Esophagus squamous epithelium (tissue), 5 donors: ENCODE measurements at regions not wholly inside any gene's neighbourhood (a gene's known extent, or its start where the extent isn't known, plus 50 kb on each side); places are given as distances from the start of the nearest gene placed in this dataset.
"Not testable (repeated sequence)": the region's sequence is repeated elsewhere in the genome, so short reads cannot be mapped to it uniquely, and the experiment has no call there.

Source experiments
- DNase-seq: peaks from one replicate; lab custom pipeline; 2025; lab: John Stamatoyannopoulos, UW
- H3K27ac ChIP-seq, 4 donors: fragments of 200-600 bp; sonication (generic); one replicate each; pipeline ENCODE4 v1.5.1; 2016 to 2019; ENCODE audit warnings: mild to moderate bottlenecking in 1 of 4
- H3K27me3 ChIP-seq, 4 donors: fragments of 200-600 bp; sonication (generic); 1 replicate in 3 of 4; 2 replicates in 1 of 4; pipeline versions ENCODE4 v1.5.1 to v1.6.0; 2017 to 2021; ENCODE audit warnings: antibody characterized with exemption in 1 of 4
- H3K36me3 ChIP-seq, 3 donors: fragments of 200-600 bp; sonication (generic); one replicate each; pipeline ENCODE4 v1.5.1; 2016 to 2019
- H3K4me1 ChIP-seq, 3 donors: fragments of 200-600 bp; sonication (generic); one replicate each; pipeline ENCODE4 v1.5.1; 2017 to 2019
- H3K4me3 ChIP-seq, 4 donors: fragments of 200-600 bp; sonication (generic); 1 replicate in 3 of 4; 2 replicates in 1 of 4; pipeline ENCODE4 v1.5.1; 2016 to 2019; ENCODE audit warnings: mild to moderate bottlenecking in 2 of 4, moderate library complexity in 1 of 4
- H3K9me3 ChIP-seq, 3 donors: fragments of 200-600 bp; sonication (generic); one replicate each; pipeline ENCODE4 v1.5.1; 2016 to 2019
- POLR2A ChIP-seq, 4 donors: fragments of 450-650 bp; IDR thresholded peaks; one replicate each; pipeline ENCODE4 v1.6.1; 2017; ENCODE audit warnings: antibody characterized with exemption in 4 of 4, mild to moderate bottlenecking in 4 of 4, moderate library complexity in 3 of 4
- WGBS, 2 donors: methylation state at CpG; one replicate each; pipeline ENCODE4 v1.1.5; 2018; 5-methylcytosine and 5-hydroxymethylcytosine counted together
- intact Hi-C: fragments of 100-400 bp; cut with DNase I; formaldehyde crosslinking; loops from one replicate; pipeline ENCODE4 v1.15.0; 2022
- TF ChIP-seq, protein P1 (sequence below), 6 experiments: fragments of 450-650 bp in 4 of 6; fragments of 200-600 bp in 2 of 6; sonication (generic) in 2 of 6; IDR thresholded peaks; one replicate each; pipeline ENCODE4 v1.5.1; 2016 to 2019; ENCODE audit warnings: antibody characterized with exemption in 6 of 6, mild to moderate bottlenecking in 4 of 6, moderate library complexity in 4 of 6
- donor health status: DM: yes; HTN: yes; CAD: no.

DNA sequence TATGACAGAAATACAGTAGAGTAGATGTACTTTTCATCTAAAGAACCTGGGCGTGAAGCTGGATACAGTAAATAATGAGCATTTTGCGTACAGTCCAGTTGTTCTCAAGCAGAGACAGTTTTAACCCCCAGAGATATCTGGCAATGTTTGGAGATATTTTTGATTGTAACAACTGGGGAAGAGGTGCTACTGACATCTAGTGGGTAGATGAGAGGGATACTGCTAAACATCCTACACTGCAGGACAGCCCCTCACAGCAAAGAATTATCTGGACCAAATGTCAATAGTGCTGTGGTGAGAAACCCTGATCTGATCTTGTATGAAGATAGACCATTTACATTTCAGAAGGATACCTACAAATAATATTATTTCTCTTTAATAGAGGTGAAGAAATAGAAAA lies 200.2 kb upstream of the FAM47A start:
- intact Hi-C loops, result no loop called here
- TF ChIP-seq, protein P1, sequence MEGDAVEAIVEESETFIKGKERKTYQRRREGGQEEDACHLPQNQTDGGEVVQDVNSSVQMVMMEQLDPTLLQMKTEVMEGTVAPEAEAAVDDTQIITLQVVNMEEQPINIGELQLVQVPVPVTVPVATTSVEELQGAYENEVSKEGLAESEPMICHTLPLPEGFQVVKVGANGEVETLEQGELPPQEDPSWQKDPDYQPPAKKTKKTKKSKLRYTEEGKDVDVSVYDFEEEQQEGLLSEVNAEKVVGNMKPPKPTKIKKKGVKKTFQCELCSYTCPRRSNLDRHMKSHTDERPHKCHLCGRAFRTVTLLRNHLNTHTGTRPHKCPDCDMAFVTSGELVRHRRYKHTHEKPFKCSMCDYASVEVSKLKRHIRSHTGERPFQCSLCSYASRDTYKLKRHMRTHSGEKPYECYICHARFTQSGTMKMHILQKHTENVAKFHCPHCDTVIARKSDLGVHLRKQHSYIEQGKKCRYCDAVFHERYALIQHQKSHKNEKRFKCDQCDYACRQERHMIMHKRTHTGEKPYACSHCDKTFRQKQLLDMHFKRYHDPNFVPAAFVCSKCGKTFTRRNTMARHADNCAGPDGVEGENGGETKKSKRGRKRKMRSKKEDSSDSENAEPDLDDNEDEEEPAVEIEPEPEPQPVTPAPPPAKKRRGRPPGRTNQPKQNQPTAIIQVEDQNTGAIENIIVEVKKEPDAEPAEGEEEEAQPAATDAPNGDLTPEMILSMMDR (IDR thresholded peaks at IDR 0.05), result no peak
- TF ChIP-seq POLR2A (IDR thresholded peaks at IDR 0.05), result no peak
- no peak for DNase-seq

DNA sequence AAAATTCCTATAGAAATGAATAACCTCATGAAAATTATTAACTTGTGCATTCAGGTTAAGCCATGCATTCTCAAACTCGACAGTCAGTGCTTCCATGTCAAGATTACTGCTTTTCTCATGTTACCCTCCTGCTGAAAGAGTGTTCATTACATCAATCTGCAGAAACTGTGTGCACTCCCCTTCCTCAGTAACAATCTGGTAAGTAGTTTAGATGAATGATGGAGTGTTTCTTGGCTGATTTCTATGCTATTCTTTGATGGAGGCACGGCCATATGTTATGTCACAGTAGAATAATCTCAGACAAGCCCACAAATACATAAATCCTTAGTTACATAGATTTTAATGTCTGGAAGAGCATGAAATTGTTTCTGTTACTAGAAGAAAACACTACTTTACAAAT lies 193.3 kb upstream of the FAM47A start:
- 12 to 20% methylated on average over 1 to 2 of the region's 2 CpGs for WGBS, 2 donors
- no peaks in the 10 kb centered on the region for H3K36me3 ChIP-seq
- no peaks in the 10 kb centered on the region for H3K4me1 ChIP-seq
- no peak for TF ChIP-seq POLR2A (IDR thresholded peaks at IDR 0.05)
- TF ChIP-seq, protein P1 (IDR thresholded peaks at IDR 0.05), result no peak
- no peaks in the 10 kb centered on the region for H3K27me3 ChIP-seq
- H3K9me3 ChIP-seq, result no peaks in the 10 kb centered on the region
- no peak overlapping the region for H3K27ac ChIP-seq
- no peak overlapping the region for H3K4me3 ChIP-seq
- intact Hi-C loops, result no loop called here
- no peak for DNase-seq

More for the DNA sequence above, 200.2 kb upstream of the FAM47A start:
- Histone ChIP-seq H3K27ac (no peak overlapping the region), H3K4me3 (no peak overlapping the region), H3K36me3 (no peaks in the 10 kb centered on the region), H3K27me3 (peaks cover 0 to 4% (median 0%) of the 10 kb centered on the region in 4 donors), H3K9me3 (no peaks in the 10 kb centered on the region), H3K4me1 (no peaks in the 10 kb centered on the region)
- WGBS, 2 donors, result 60 to 63% methylated on average over 2 of the region's 2 CpGs

DNA sequence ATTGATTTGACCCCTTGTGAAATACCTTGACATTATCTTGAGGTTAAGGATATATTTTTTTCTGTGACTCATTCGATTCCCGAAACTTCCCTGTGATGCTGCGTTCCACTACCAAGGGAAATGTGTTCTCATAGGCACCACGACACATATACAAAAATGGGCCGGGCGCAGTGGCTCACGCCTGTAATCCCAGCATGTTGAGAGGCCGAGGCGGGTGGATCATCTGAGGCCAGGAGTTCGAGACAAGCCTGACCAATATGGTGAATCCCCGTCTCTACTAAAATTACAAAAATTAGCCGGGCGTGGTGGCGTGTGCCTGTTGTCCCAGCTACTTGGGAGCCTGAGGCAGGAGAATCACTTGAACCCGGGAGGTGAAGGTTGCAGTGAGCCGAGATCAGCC lies 188.3 kb upstream of the FAM47A start:
- intact Hi-C loops, H3K4me3 ChIP-seq, H3K9me3 ChIP-seq, H3K36me3 ChIP-seq, DNase-seq, H3K27me3 ChIP-seq, H3K4me1 ChIP-seq, H3K27ac ChIP-seq: not testable (repeated sequence)
- WGBS, 2 donors, result 88 to 90% methylated on average over 8 to 16 of the region's 16 CpGs

DNA sequence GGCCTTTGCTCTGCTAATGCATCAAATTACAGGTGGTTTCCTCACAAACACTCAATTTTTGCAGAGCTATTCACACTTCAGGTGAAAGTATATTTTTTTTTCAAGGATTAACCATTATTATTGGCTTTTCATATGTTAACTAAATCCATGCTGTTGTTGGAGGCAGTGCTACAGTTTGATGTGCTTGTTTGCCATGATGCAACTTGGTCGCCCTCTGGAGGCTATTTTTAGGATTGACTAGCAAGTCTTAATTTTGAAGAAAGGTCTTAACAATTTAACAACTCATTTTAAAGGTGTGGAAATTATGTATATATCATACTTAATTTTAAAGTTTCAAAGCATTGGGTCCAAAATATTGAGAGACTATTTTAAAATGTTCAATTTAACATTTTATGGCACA lies 168.8 kb upstream of the FAM47A start:
- 0% methylated on average over 1 of the region's 1 CpG for WGBS, 2 donors
- intact Hi-C loops, result loop anchor here (10.0 kb wide), 1 partner anchor 866 kb away; no protein-coding TSS in a partner anchor

DNA sequence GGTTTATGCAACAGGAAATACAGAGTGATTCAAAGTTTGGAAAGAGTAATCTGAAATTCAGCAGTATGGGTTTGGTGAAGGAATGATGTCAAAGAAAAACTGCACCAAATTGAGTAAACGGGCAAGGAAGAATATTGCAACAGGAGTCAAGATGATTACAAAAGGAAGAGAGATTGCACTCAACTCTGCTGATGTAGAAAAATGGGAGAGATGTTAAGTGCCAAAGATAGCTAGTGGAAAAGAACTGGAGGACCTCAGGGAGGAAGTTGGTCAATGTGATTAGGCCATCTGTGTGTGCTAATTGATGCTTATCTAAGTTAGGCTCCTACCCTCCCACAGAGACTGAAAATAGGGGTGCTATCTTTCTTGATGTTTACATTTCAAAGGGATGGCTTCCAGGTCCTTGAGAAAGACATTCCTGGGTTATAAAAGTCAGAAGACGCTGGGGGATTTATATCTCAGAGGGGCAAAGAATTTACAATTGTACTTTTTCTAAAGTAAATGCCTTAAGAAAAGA lies 167.4 kb upstream of the FAM47A start:
- DNase-seq, result no peak
- no peak overlapping the region for H3K4me3 ChIP-seq
- no peaks in the 10 kb centered on the region for H3K36me3 ChIP-seq
- H3K27me3 ChIP-seq, result no peaks in the 10 kb centered on the region
- H3K9me3 ChIP-seq, result no peaks in the 10 kb centered on the region
- no peak for TF ChIP-seq POLR2A (IDR thresholded peaks at IDR 0.05)
- TF ChIP-seq, protein P1 (IDR thresholded peaks at IDR 0.05), result no peak
- H3K27ac ChIP-seq, result no peak overlapping the region
- no peaks in the 10 kb centered on the region for H3K4me1 ChIP-seq
- WGBS, 2 donors, result 53 to 55% methylated on average over 2 of the region's 2 CpGs
- intact Hi-C loops, result no loop called here

More for the DNA sequence above, 168.8 kb upstream of the FAM47A start:
- TF ChIP-seq, protein P1 (IDR thresholded peaks at IDR 0.05), result peak in 5 of 6 experiments; percentile 9 to 48 (median 36)
- TF ChIP-seq POLR2A (IDR thresholded peaks at IDR 0.05), result no peak
- H3K36me3 ChIP-seq, result no peaks in the 10 kb centered on the region
- DNase-seq, result no peak
- no peaks in the 10 kb centered on the region for H3K9me3 ChIP-seq
- no peak overlapping the region for H3K27ac ChIP-seq
- H3K27me3 ChIP-seq, result no peaks in the 10 kb centered on the region
- H3K4me3 ChIP-seq, result no peak overlapping the region
- no peaks in the 10 kb centered on the region for H3K4me1 ChIP-seq

DNA sequence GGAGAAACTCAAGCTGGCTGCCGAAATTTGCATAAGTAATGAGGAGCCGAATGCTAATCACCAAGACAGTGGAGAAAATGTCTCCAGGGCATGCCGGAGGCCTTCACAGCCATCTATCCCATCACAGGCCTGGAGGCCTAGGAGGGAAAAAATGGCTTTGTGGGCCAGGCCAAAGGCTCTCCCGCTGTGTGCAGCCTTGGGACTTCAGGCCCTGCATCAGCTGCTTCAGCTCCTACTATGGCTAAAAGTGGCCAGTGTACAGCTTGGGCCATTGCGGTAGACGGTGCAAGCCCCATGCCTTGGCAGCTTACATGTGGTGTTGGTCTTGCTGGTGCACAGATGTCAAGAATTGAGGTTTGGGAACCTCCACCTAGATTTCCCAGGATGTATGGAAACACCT lies 162.6 kb upstream of the FAM47A start:
- Histone ChIP-seq H3K4me1 (no peaks in the 10 kb centered on the region), H3K27ac (no peak overlapping the region), H3K27me3 (no peaks in the 10 kb centered on the region), H3K36me3 (no peaks in the 10 kb centered on the region), H3K9me3 (no peaks in the 10 kb centered on the region), H3K4me3 (no peak overlapping the region)
- TF ChIP-seq POLR2A (IDR thresholded peaks at IDR 0.05), result no peak
- TF ChIP-seq, protein P1 (IDR thresholded peaks at IDR 0.05), result no peak
- DNase-seq, result no peak
- intact Hi-C loops, result no loop called here
- WGBS, 2 donors, result 86% methylated on average over 4 of the region's 6 CpGs; no CpG with 5 or more reads in 1 of the 2 donors
